IPS-18a (cell line): ENCODE measurements at regions not wholly inside any gene's neighbourhood (a gene's known extent, or its start where the extent isn't known, plus 50 kb on each side); places are given as distances from the start of the nearest gene placed in this dataset.

ENCODE experiments used
- H3K27ac ChIP-seq: one replicate; pipeline ENCODE4 v1.5.1; 2013; ENCODE audit warnings: low read length
- H3K27me3 ChIP-seq: one replicate; pipeline ENCODE4 v1.6.1; 2013; ENCODE audit warnings: mild to moderate bottlenecking, low read length; ENCODE audit not compliant: control insufficient read depth, insufficient read depth
- H3K36me3 ChIP-seq: one replicate; pipeline ENCODE4 v1.6.1; 2013; ENCODE audit warnings: low read depth, low read length; ENCODE audit not compliant: control insufficient read depth
- H3K4me1 ChIP-seq: one replicate; pipeline ENCODE4 v1.6.1; 2013; ENCODE audit warnings: low read depth, low read length; ENCODE audit not compliant: control insufficient read depth
- H3K4me3 ChIP-seq: one replicate; pipeline ENCODE4 v1.5.1; 2013; ENCODE audit warnings: low read length
- H3K9ac ChIP-seq: one replicate; pipeline ENCODE4 v1.6.1; 2013; ENCODE audit warnings: mild to moderate bottlenecking, low read length, moderate library complexity
- H3K9me3 ChIP-seq: one replicate; pipeline ENCODE4 v1.6.1; 2013; ENCODE audit warnings: low read depth, low read length; ENCODE audit not compliant: control insufficient read depth

GRCh38 chrX:22627576-22627975 lies 354.9 kb downstream of the CBLL2 start:
- H3K9ac ChIP-seq: no peak overlapping the region
- no peak overlapping the region for H3K4me3 ChIP-seq
- no peaks in the 10 kb centered on the region for H3K4me1 ChIP-seq
- H3K36me3 ChIP-seq: no peaks in the 10 kb centered on the region
- H3K27ac ChIP-seq: no peak overlapping the region
- H3K27me3 ChIP-seq: no peaks in the 10 kb centered on the region
- peaks cover 10% of the 10 kb centered on the region for H3K9me3 ChIP-seq

- no peaks in the 10 kb centered on the region for H3K4me1 ChIP-seq
- no peaks in the 10 kb centered on the region for H3K27me3 ChIP-seq
- H3K36me3 ChIP-seq: no peaks in the 10 kb centered on the region
- peaks cover 10% of the 10 kb centered on the region for H3K9me3 ChIP-seq
- no peak overlapping the region for H3K4me3 ChIP-seq
- no peak overlapping the region for H3K9ac ChIP-seq
- H3K27ac ChIP-seq: no peak overlapping the region
These were observed 355.6 kb downstream of the CBLL2 start for GRCh38 chrX:22628275-22628674.

DNA sequence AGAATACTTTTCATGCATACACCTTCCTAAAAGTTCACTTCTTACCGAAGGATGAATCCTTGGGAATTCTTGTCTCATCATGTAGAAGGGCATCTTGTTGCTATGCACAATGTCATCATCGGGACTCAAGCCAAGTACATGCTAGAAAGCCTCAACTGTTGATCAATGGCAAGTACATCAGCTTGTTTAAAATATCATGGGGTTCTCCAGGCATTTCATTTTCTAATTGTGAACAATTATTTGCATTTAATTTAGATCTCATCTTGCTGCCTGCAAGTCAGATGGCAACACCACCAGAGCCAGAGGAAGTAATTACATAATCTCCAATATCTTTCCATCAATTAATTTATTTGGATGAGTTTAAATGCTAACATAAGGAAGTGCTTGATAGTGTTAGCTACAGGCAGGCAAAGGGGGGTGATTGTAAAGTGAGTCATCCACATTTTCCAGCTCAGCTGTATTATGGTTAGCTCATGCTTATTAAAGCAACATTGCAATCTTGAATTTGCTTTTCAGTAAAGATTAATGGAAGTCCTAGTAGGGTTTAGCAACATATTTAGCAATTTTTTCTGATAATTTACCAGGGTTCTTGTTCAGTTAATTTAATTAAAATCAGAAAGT lies 356.5 kb downstream of the CBLL2 start:
- Histone ChIP-seq H3K9me3 (peaks cover 10% of the 10 kb centered on the region), H3K4me1 (no peaks in the 10 kb centered on the region), H3K27ac (no peak overlapping the region), H3K27me3 (no peaks in the 10 kb centered on the region), H3K4me3 (no peak overlapping the region), H3K9ac (no peak overlapping the region), H3K36me3 (no peaks in the 10 kb centered on the region)

DNA sequence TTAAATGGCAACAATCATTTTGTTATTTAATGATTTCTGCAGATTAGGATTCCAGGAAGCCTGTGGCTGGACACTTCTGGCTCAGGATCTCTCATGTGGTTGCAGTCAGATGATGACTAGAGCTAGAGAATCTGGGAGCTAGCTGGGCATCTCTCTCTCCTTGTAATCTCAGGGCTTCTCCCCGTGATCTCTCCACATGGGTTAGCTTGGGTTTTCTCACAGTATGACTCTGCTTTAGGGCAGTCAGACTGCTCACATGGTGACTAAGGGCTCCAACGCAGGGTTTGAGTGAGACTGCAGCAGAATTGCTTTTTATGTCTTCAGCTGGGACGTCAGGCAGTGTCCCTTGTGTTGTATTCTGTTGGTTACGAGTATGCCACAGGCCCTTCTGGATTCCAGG lies 361.4 kb downstream of the CBLL2 start:
- peaks cover 4% of the 10 kb centered on the region for H3K9me3 ChIP-seq
- H3K27ac ChIP-seq: no peak overlapping the region
- H3K4me1 ChIP-seq: no peaks in the 10 kb centered on the region
- no peak overlapping the region for H3K4me3 ChIP-seq
- no peaks in the 10 kb centered on the region for H3K27me3 ChIP-seq
- no peaks in the 10 kb centered on the region for H3K36me3 ChIP-seq
- H3K9ac ChIP-seq: no peak overlapping the region

- Histone ChIP-seq H3K36me3 (no peaks in the 10 kb centered on the region), H3K27me3 (no peaks in the 10 kb centered on the region), H3K9me3 (peaks cover 6% of the 10 kb centered on the region), H3K9ac (no peak overlapping the region), H3K27ac (no peak overlapping the region), H3K4me3 (no peak overlapping the region), H3K4me1 (no peaks in the 10 kb centered on the region)
These were observed 362.0 kb downstream of the CBLL2 start for GRCh38 chrX:22634751-22635150.

DNA sequence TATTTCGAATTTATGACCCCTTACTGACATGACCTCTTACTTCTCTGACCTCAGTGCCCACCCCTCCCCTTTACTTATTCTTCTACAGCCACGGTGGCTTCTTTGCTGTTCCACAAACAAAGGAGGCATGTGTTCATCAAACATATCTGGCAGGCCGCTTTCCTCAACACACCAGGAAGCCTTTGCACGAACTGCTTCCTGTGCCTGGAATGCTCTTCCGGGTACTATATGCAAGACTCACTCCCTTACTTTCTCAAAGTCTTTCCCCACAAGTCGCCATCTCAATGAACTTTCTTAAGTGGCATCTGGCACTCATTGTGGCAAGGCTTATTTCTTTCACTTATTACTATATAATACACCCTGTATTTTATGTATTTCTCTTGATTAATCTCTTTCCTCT lies 351.5 kb upstream of the DDX53 start:
- H3K36me3 ChIP-seq: no peaks in the 10 kb centered on the region
- no peak overlapping the region for H3K4me3 ChIP-seq
- H3K27me3 ChIP-seq: no peaks in the 10 kb centered on the region
- peaks cover 16% of the 10 kb centered on the region for H3K9me3 ChIP-seq
- no peak overlapping the region for H3K9ac ChIP-seq
- H3K4me1 ChIP-seq: no peaks in the 10 kb centered on the region
- H3K27ac ChIP-seq: no peak overlapping the region

GRCh38 chrX:22650691-22651090 lies 349.1 kb upstream of the DDX53 start:
- Histone ChIP-seq H3K27me3 (no peaks in the 10 kb centered on the region), H3K27ac (no peak overlapping the region), H3K4me3 (no peak overlapping the region), H3K9me3 (peaks cover 8% of the 10 kb centered on the region), H3K4me1 (no peaks in the 10 kb centered on the region), H3K9ac (no peak overlapping the region), H3K36me3 (no peaks in the 10 kb centered on the region)

DNA sequence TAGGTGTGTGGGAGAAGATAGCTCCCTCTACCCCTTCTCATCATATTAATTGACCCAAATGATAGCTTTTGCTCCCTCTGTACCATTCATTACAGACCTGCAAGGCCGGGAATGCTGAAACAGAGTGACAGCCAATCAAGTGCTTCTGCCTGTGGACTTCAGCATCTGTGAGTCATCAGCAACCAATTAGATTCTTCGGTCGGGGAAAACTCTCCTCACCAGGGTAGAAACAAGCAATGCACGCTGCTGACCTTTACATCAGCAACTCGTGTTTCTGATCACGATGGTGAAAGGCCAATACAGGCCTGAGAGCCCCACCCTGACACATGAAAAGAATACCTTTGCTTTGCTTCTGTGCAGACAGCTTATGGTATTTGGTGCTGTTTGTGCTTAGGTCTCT lies 347.2 kb upstream of the DDX53 start:
- Histone ChIP-seq H3K4me1 (no peaks in the 10 kb centered on the region), H3K9me3 (peaks cover 8% of the 10 kb centered on the region), H3K9ac (no peak overlapping the region), H3K27ac (no peak overlapping the region), H3K36me3 (no peaks in the 10 kb centered on the region), H3K4me3 (no peak overlapping the region), H3K27me3 (no peaks in the 10 kb centered on the region)

DNA sequence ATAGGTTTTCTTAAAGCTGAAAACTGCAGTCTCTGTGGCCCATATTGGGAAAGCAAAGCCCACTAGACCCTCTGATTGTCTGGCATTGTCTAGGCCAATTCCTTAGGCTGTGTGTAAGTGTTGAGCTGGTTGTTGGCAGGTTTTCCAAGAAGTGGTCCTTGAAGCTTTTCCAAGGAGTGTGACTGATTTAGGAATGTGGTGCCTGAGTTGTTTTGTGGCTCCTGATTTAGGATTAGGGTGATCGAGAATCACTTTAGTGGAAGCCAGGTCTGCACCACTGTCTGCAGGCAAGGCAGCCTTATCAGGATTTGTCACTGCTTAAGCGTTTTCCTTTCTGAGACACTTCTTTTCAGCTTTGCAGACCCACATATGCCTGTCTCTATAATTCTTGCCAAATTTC lies 339.0 kb upstream of the DDX53 start:
- Histone ChIP-seq H3K36me3 (no peaks in the 10 kb centered on the region), H3K9ac (no peak overlapping the region), H3K4me1 (no peaks in the 10 kb centered on the region), H3K27me3 (no peaks in the 10 kb centered on the region), H3K4me3 (no peak overlapping the region), H3K27ac (no peak overlapping the region), H3K9me3 (peaks cover 3% of the 10 kb centered on the region)

- no peak overlapping the region for H3K9ac ChIP-seq
- no peak overlapping the region for H3K4me3 ChIP-seq
- H3K4me1 ChIP-seq: no peaks in the 10 kb centered on the region
- no peaks in the 10 kb centered on the region for H3K27me3 ChIP-seq
- peaks cover 7% of the 10 kb centered on the region for H3K9me3 ChIP-seq
- H3K27ac ChIP-seq: no peak overlapping the region
- no peaks in the 10 kb centered on the region for H3K36me3 ChIP-seq
These were observed 337.0 kb upstream of the DDX53 start for GRCh38 chrX:22662776-22663175.

- Histone ChIP-seq H3K4me3 (no peak overlapping the region), H3K36me3 (no peaks in the 10 kb centered on the region), H3K27me3 (no peaks in the 10 kb centered on the region), H3K4me1 (no peaks in the 10 kb centered on the region), H3K27ac (no peak overlapping the region), H3K9me3 (peaks cover 7% of the 10 kb centered on the region), H3K9ac (no peak overlapping the region)
These were observed 334.9 kb upstream of the DDX53 start for GRCh38 chrX:22664826-22665225.

DNA sequence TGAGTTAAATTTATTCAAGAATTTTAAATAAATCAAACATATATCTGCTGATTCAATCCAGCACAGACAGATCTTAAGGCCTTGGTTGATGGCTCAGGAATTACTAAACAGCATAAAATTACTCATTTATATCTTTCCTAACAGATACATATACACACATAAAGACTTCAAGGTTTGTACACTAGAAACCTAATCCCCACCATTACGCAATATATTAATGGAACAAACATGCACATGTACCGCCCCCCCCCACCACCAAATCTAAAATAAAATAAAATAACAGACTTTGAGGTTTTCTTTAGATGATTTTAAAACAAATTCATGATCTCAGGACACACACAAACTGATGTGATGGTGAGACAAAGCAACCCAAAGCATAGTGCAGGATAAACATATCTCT lies 333.9 kb upstream of the DDX53 start:
- H3K4me3 ChIP-seq: no peak overlapping the region
- no peaks in the 10 kb centered on the region for H3K27me3 ChIP-seq
- H3K9me3 ChIP-seq: peaks cover 7% of the 10 kb centered on the region

More for the DNA sequence above, 333.9 kb upstream of the DDX53 start:
- Histone ChIP-seq H3K9ac (no peak overlapping the region), H3K27ac (no peak overlapping the region), H3K4me1 (no peaks in the 10 kb centered on the region), H3K36me3 (no peaks in the 10 kb centered on the region)
